ENCODE measurements at regions not wholly inside any gene's neighbourhood (a gene's known extent, or its start where the extent isn't known, plus 50 kb on each side); places are given as distances from the start of the nearest gene placed in this dataset.

DNA sequence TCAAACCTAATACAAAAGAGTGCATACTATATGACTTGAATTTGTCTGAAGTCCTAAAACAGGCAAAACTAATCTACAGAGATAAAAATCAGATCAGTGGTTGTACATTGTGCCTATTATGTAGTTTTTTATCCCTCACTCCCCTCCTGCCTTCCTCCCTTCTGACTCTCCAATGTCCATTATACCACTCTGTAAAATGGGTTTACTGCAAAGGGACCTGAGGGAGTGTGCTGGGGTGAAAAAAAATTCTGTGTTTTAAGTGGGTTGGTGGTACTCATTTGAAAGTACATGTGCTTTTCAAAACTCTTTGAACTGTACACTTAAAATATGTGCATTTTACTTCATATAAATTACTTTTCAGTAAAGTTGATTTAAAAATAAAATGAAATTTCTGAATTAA is 89.0 kb upstream of the UBE2E3 start:
- no peak for TF ChIP-seq ZNF416 (tag by site-specific recombination; IDR thresholded peaks at IDR 0.05)
- no peak for TF ChIP-seq ZNF521 (tag by site-specific recombination; IDR thresholded peaks at IDR 0.05)
- TF ChIP-seq, protein P1, sequence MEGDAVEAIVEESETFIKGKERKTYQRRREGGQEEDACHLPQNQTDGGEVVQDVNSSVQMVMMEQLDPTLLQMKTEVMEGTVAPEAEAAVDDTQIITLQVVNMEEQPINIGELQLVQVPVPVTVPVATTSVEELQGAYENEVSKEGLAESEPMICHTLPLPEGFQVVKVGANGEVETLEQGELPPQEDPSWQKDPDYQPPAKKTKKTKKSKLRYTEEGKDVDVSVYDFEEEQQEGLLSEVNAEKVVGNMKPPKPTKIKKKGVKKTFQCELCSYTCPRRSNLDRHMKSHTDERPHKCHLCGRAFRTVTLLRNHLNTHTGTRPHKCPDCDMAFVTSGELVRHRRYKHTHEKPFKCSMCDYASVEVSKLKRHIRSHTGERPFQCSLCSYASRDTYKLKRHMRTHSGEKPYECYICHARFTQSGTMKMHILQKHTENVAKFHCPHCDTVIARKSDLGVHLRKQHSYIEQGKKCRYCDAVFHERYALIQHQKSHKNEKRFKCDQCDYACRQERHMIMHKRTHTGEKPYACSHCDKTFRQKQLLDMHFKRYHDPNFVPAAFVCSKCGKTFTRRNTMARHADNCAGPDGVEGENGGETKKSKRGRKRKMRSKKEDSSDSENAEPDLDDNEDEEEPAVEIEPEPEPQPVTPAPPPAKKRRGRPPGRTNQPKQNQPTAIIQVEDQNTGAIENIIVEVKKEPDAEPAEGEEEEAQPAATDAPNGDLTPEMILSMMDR (tag by site-specific recombination; IDR thresholded peaks at IDR 0.05) = no peak
- TF ChIP-seq, protein P2, sequence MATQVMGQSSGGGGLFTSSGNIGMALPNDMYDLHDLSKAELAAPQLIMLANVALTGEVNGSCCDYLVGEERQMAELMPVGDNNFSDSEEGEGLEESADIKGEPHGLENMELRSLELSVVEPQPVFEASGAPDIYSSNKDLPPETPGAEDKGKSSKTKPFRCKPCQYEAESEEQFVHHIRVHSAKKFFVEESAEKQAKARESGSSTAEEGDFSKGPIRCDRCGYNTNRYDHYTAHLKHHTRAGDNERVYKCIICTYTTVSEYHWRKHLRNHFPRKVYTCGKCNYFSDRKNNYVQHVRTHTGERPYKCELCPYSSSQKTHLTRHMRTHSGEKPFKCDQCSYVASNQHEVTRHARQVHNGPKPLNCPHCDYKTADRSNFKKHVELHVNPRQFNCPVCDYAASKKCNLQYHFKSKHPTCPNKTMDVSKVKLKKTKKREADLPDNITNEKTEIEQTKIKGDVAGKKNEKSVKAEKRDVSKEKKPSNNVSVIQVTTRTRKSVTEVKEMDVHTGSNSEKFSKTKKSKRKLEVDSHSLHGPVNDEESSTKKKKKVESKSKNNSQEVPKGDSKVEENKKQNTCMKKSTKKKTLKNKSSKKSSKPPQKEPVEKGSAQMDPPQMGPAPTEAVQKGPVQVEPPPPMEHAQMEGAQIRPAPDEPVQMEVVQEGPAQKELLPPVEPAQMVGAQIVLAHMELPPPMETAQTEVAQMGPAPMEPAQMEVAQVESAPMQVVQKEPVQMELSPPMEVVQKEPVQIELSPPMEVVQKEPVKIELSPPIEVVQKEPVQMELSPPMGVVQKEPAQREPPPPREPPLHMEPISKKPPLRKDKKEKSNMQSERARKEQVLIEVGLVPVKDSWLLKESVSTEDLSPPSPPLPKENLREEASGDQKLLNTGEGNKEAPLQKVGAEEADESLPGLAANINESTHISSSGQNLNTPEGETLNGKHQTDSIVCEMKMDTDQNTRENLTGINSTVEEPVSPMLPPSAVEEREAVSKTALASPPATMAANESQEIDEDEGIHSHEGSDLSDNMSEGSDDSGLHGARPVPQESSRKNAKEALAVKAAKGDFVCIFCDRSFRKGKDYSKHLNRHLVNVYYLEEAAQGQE (tag by site-specific recombination; IDR thresholded peaks at IDR 0.05) = no peak
- TF ChIP-seq ZBTB20 (tag by site-specific recombination; IDR thresholded peaks at IDR 0.05) = no peak
- no peak for TF ChIP-seq SETDB1 (IDR thresholded peaks at IDR 0.05; ENCODE audit: insufficient read length, low read length)
- TF ChIP-seq YY2 (tag by site-specific recombination; IDR thresholded peaks at IDR 0.05) = no peak
- TF ChIP-seq, protein P3, sequence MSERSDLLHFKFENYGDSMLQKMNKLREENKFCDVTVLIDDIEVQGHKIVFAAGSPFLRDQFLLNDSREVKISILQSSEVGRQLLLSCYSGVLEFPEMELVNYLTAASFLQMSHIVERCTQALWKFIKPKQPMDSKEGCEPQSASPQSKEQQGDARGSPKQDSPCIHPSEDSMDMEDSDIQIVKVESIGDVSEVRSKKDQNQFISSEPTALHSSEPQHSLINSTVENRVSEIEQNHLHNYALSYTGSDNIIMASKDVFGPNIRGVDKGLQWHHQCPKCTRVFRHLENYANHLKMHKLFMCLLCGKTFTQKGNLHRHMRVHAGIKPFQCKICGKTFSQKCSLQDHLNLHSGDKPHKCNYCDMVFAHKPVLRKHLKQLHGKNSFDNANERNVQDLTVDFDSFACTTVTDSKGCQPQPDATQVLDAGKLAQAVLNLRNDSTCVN (tag by site-specific recombination; optimal IDR thresholded peaks at IDR 0.05) = no peak
- TF ChIP-seq ZNF138 (tag by site-specific recombination; IDR thresholded peaks at IDR 0.05; ENCODE audit: borderline replicate concordance) = no peak
- TF ChIP-seq HOXD13 (CRISPR knock-in tag; IDR thresholded peaks at IDR 0.05; ENCODE audit: borderline replicate concordance) = no peak
- TF ChIP-seq, protein P4, sequence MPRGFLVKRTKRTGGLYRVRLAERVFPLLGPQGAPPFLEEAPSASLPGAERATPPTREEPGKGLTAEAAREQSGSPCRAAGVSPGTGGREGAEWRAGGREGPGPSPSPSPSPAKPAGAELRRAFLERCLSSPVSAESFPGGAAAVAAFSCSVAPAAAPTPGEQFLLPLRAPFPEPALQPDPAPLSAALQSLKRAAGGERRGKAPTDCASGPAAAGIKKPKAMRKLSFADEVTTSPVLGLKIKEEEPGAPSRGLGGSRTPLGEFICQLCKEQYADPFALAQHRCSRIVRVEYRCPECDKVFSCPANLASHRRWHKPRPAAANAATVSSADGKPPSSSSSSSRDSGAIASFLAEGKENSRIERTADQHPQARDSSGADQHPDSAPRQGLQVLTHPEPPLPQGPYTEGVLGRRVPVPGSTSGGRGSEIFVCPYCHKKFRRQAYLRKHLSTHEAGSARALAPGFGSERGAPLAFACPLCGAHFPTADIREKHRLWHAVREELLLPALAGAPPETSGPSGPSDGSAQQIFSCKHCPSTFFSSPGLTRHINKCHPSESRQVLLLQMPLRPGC (tag by site-specific recombination; IDR thresholded peaks at IDR 0.05) = no peak
- TF ChIP-seq YY1 (tag by site-specific recombination; IDR thresholded peaks at IDR 0.05) = no peak
- no peak for TF ChIP-seq RBAK (tag by site-specific recombination; IDR thresholded peaks at IDR 0.05)
- no peak for TF ChIP-seq MZF1 (tag by site-specific recombination; IDR thresholded peaks at IDR 0.05; ENCODE audit: borderline replicate concordance)
